ENCODE measurements at regions not wholly inside any gene's neighbourhood (a gene's known extent, or its start where the extent isn't known, plus 50 kb on each side); places are given as distances from the start of the nearest gene placed in this dataset.

DNA sequence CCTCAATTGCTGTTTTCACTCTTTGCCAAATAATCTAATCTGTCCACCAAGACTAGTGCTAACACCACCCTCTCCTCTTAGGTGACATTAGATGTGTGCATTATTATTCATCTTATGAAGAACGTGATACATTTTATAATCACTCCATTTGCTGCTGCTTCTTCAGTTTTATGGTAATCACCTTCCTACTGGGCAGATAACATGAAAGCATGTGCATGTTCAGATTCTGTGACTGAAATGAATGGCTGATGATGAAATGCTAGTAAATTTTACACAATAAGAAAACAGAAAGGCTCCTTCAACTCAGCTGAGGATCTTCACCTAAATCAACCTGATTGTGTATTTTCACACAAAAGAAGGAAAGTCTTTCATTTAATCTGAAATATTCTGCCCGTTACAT is 577.6 kb downstream of the CSNK1G3 start:
- no peak for DNase-seq

DNA sequence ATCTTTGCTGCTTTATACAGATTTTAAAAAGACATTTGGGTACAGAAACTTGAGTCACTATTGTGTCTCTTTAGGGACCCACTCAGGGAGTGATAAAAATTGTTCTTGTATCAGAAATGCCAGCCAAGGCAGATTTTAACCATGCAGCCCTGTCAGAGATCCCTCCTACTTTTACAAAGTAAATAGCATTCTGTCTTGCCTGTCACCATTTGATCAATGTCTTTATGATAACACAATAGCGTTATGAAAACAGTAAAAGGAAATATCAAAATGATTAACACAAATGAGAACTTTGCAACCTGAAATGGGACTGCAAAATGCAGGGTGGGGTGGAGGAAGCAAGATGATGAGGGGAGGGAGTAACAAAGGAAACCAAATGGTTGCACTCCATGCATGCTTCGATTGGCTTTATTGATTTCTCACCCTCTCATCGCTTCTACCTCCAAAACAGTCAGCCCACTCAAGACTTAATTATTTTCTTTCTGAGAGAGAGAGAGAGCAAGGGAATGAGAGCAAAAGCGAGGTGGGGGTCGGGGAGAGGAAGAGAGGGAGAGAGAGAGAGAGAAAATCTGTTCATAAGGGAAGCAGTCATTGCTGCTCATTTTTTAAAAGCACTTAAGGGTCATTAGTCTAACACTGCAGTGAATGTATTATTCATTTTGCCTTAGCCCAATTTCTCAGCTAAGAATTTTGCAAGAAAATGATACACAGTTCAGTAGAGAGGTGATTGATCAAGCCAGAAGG is 576.5 kb downstream of the CSNK1G3 start:
- no peak for DNase-seq

DNA sequence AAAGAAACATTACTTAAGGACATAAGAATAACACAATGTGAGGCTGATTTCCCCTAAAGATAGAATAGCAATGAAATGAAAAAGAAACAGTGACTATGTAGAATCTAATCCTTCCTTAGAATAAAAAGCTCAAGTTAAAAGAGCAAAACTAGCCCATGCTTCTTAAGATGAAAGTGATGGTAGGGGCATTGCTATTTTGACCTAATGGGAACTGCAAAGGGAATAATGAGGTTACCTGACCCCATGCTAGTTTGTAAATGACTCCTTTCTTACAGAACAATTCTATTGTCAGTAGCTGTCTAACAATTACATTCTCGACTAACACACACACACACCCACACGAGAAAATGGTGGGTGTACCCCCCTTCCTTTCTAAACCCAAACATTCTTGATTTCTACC is 575.8 kb downstream of the CSNK1G3 start:
- no peak for DNase-seq

DNA sequence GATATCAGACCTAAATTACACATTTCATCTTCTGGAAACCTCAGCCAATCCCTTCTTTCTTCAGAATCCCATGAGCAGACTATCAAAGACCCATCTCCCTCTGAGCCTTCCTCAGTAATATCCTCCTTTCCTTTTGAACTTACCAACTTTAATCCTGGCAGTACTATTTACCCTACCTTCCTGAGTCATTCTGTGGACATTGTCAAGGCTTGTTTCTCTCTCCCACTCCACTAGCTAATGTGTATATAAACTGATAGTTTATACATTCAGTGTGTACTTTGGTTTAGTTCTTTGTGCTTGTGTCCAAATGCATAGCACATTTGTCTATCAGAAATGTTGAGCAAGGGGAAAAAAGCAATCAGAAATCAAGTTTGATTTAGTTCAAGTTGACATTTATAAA is 568.3 kb downstream of the CSNK1G3 start:
- DNase-seq = no peak

DNA sequence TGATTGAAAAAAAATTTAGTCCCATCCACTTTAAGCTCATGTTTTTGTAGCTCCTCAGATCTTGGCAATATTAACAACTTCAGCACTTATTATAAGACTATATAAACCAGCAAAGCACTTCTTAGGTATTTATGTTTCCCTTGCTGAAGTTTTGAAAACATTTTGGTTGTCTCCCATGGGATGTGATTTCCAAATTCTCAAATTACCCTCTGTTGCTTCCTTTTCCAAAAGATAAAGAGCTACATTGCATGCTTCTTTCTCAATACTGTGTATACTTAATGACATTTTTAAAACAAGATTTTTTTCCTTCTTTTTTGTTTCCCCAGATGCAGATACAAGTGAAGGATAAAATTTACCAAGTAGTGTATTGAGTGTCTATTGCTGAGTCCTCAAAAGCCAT is 567.1 kb downstream of the CSNK1G3 start:
- DNase-seq = no peak

GRCh38 chr5:124074500-124074899 is 562.5 kb downstream of the CSNK1G3 start:
- DNase-seq = no peak

DNA sequence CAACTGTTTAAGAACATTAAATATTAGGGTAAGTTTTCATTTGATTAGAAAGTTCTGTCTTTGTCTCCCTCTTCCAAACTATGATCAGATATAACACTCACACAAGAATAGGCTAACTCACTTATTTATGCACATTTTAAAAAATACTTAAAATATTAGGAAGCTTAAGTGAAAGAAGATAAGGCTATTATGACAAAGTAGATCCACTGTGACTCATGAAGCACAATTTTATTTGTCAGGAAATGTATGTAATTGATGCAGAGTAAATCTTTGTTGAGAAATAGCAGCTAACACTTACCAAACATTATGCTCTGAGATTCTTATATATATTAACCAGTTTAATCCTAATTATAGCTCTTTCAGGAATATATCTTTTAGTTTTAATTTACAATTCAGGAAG is 560.6 kb downstream of the CSNK1G3 start:
- DNase-seq = no peak

DNA sequence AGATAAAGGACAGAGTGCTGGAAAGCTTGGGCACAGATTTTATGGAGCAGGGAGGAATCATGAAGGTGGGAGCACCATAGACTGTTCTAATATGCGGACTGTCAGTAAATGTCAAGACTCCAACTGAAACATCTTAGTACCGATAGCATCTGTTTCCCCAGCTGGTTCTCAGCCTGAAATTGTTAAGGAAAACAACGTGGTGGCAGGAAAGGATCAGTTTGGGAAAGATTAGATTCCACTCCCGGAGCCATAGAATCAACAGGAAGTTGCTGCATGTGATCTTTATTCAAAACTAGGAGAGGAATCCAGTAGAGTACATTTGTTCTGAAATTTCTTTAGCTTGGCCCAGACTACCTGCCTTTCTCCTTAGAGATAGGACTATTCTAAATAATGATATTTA is 559.1 kb downstream of the CSNK1G3 start:
- DNase-seq = no peak

DNA sequence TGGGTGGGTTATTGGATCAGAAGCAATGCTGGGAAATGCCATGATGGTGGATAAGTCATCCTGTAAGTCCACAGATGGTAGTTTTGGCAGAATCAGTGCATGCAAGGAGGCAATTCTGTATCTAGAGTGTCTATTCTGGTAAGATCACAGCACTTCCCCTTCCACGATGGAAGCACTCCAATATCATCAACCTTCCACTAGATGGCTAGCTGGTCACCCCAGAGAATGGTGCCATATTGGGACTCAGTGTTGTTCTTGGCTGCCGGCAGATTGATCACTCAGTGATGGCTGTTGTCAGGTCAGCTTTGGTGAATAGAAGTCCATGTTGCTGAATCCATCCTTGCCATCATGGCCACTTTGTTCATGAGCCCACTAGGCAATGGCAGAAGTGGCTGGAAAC is 553.5 kb downstream of the CSNK1G3 start:
- DNase-seq = peak in 1 of 4 experiments; percentile 17

DNA sequence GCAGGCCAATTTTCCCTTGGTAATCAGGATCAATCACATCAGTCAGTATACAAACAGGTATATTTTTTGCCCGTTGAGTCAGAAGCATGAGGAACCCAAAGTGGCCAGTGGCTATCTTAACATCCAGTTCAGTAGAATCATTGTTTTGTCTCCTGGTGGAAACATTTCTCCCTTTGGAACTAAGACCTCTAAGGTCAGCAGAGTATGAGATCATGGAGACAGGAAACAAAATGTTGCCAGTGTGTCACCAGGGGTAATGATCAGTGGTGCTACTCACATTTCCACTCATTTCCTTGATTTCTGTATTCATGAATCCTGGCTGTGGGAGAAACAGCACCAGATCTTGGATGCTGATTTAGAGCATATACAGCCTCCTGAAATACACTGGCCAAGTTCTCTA is 553.0 kb downstream of the CSNK1G3 start:
- DNase-seq = no peak

DNA sequence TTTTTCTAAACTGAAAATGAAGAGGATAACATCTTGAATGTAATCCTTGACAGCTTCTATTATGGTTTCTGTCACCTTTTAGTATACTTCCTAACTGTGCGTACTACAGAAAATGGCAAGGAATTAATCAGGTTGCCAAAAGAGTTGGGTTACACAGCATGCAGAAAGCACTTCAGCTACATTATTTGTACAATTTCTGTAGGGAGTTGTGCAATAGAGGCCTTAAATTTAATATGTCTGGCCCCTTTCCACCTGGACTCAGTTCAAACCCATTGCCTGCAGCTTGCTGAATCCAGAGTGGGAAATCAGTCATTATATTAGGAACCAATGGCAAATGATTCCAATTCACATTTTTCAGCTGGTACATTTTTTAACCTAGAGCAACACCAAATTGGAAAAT is 549.7 kb downstream of the CSNK1G3 start:
- no peak for DNase-seq

GRCh38 chr5:124061068-124061430 is 549.1 kb downstream of the CSNK1G3 start:
- no peak for DNase-seq

GRCh38 chr5:124060413-124061067 is 548.6 kb downstream of the CSNK1G3 start:
- no peak for DNase-seq

DNA sequence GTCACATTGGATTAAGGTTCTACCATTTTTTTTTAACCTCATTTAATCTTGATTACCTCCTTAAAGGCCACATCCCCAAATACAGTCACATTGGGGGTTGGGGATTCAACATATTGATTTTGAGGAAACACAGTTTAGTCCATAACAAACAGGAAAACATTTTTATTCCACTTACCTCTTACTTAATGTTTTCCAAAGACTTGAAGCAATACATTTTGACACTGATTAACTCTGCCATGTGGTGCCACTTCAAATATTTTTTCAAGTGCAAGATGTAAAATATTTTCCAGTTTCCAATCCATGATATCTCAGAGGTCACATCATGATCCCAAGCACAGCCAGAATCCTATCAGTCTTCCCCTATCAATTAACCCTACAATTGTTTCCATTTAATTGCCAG is 548.0 kb downstream of the CSNK1G3 start:
- DNase-seq = no peak

GRCh38 chr5:124059200-124059599 is 547.2 kb downstream of the CSNK1G3 start:
- peak in 3 of 4 experiments; percentile 3 to 19 (median 9) for DNase-seq

DNA sequence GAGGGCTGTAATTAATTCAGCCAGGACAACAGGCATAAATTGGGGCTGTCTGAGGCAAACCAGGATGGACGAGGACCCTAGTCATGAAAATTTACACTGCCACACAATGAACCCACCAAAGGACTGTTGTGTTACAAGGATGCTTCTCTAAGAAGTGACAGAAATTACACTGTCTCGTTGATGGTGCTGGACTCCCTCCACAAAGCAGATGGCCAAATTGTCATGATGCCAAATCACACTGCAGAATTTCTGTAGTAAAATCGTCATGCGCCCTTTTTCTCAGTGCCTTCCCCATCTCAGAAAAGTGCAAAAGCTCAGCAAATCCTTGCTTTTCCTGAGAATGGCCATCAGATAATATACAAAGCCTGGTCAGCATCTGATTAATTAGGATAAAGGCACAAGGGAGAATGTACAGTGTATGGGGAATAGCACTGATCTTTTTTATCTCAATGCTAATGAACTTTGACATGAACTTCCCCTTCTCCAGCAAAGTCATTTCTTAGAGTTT is 545.8 kb downstream of the CSNK1G3 start:
- peak; percentile 2 to 29 (median 9) for DNase-seq

- peak; percentile 51 to 81 (median 74) for DNase-seq
Measured at GRCh38 chr5:124056991-124057723, 545.2 kb downstream of the CSNK1G3 start.

- peak in 1 of 4 experiments; percentile 4 for DNase-seq
Measured at GRCh38 chr5:124056326-124056990, 544.5 kb downstream of the CSNK1G3 start.

DNA sequence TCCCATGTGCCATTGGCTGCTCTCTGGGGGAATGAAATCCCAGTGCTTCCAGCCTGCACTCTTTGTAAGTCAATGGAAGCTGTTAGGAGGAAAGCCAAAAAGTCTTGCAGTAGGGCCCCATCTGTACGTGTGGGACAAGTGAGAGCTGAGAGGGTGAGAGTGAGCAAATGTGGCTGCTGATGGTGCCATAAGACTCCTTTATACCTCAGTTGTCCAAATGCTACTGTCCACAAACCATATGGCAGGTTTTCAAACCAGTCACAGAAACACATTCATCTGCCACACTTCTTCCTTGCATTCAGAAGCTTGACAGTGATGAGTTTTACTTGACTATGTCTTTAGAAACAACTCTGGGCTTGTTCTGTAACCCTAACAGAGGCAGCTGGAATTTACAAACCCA is 543.8 kb downstream of the CSNK1G3 start:
- DNase-seq = no peak

- no peak for DNase-seq
Measured at GRCh38 chr5:124054564-124054963, 542.6 kb downstream of the CSNK1G3 start.

GRCh38 chr5:124053340-124053739 is 541.4 kb downstream of the CSNK1G3 start:
- no peak for DNase-seq

- no peak for DNase-seq
Measured at GRCh38 chr5:124052201-124052600, 540.2 kb downstream of the CSNK1G3 start.

Data from suppressor macrophage (primary cell).